HS-5 (cell line): ENCODE measurements at regions not wholly inside any gene's neighbourhood (a gene's known extent, or its start where the extent isn't known, plus 50 kb on each side); places are given as distances from the start of the nearest gene placed in this dataset.
"Not testable (repeated sequence)": the region's sequence is repeated elsewhere in the genome, so short reads cannot be mapped to it uniquely, and the experiment has no call there.

Source experiments
- DNase-seq: peaks from one replicate; pipeline ENCODE4 v3.0.0-alpha.2; 2012; ENCODE audit warnings: low read depth

- DNase-seq: not testable (repeated sequence)
These were observed 202.6 kb downstream of the POTED start for GRCh38 chr21:13812191-13812590.

GRCh38 chr21:13810559-13810958, 201.0 kb downstream of the POTED start:
- DNase-seq: not testable (repeated sequence)

GRCh38 chr21:13806444-13806843, 196.9 kb downstream of the POTED start:
- not testable (repeated sequence) for DNase-seq

GRCh38 chr21:13802757-13803156, 193.2 kb downstream of the POTED start:
- not testable (repeated sequence) for DNase-seq
